Spleen (tissue), 7 donors: ENCODE measurements at regions not wholly inside any gene's neighbourhood (a gene's known extent, or its start where the extent isn't known, plus 50 kb on each side); places are given as distances from the start of the nearest gene placed in this dataset.

ENCODE experiments used
- CTCF ChIP-seq, 11 experiments: fragments of 200-600 bp in 7 of 11; fragments of 450-650 bp in 4 of 11; sonication (generic) in 4 of 11; IDR thresholded peaks in 8 of 11; conservative IDR thresholded peaks in 3 of 11; 1 replicate in 7 of 11; 2 replicates in 4 of 11; pipeline versions ENCODE4 v1.4.0 to v1.8.0; 2016 to 2021; ENCODE audit warnings: antibody characterized with exemption in 11 of 11, inconsistent platforms in 4 of 11, mild to moderate bottlenecking in 1 of 11
- POLR2A ChIP-seq, 3 donors: fragments of 450-650 bp; IDR thresholded peaks; one replicate each; pipeline ENCODE4 v1.5.1; 2017; ENCODE audit warnings: antibody characterized with exemption in 3 of 3, mild to moderate bottlenecking in 1 of 3
- POLR2AphosphoS5 ChIP-seq, 3 donors: sonication (generic); formaldehyde crosslinking; IDR thresholded peaks; one replicate each; pipeline ENCODE4 v1.5.1; 2017; ENCODE audit warnings: antibody characterized with exemption in 3 of 3
- donor health status: DM: no; HTN: no; CAD: no; lungs with moderate emphysema.
- donor health status: DM: no; HTN: no; CAD: no.
- donor health status: DM: no; HTN: no; CAD: no.

GRCh38 chr4:146104541-146104940 is 71.0 kb upstream of the LSM6 start:
- TF ChIP-seq CTCF (IDR thresholded peaks at IDR 0.05 in 8 of 11, conservative IDR thresholded peaks at IDR 0.05 in 3 of 11) (no peak), POLR2AphosphoS5 (IDR thresholded peaks at IDR 0.05) (no peak), POLR2A (IDR thresholded peaks at IDR 0.05) (no peak)
